Right lobe of liver (tissue), 6 donors: ENCODE measurements at regions not wholly inside any gene's neighbourhood (a gene's known extent, or its start where the extent isn't known, plus 50 kb on each side); places are given as distances from the start of the nearest gene placed in this dataset.
A peak's percentile ranks its signal among the peaks of the same experiment; 100 is the strongest.
"Not testable (repeated sequence)": the region's sequence is repeated elsewhere in the genome, so short reads cannot be mapped to it uniquely, and the experiment has no call there.

Source experiments
- ATAC-seq, 4 donors: fragments of 200-7000 bp; cut with Tn5 transposase; one replicate each; pipeline ENCODE4 v1.9.1; 2020; ENCODE audit warnings: mild to moderate bottlenecking in 4 of 4, moderate library complexity in 4 of 4
- DNase-seq, 3 donors: peaks; one replicate each; pipeline ENCODE4 v3.0.0-alpha.2; 2020
- H3K27ac ChIP-seq, 3 donors: fragments of 200-600 bp; one replicate each; pipeline ENCODE4 v1.8.0; 2022
- H3K27me3 ChIP-seq, 2 donors: fragments of 200-600 bp; one replicate each; pipeline ENCODE4 v1.8.0; 2022
- H3K36me3 ChIP-seq, 4 donors: fragments of 200-600 bp; sonication (generic) in 1 of 4; one replicate each; pipeline versions ENCODE4 v1.5.1 to v1.8.0; 2017 to 2022; ENCODE audit warnings: control low read depth in 1 of 4
- H3K4me1 ChIP-seq, 4 donors: fragments of 200-600 bp; sonication (generic) in 1 of 4; one replicate each; pipeline versions ENCODE4 v1.5.1 to v1.8.0; 2017 to 2022; ENCODE audit warnings: control low read depth in 1 of 4
- H3K4me3 ChIP-seq, 3 donors: fragments of 200-600 bp; one replicate each; pipeline ENCODE4 v1.8.0; 2022
- H3K9me3 ChIP-seq, 4 donors: fragments of 200-600 bp; sonication (generic) in 1 of 4; one replicate each; pipeline versions ENCODE4 v1.5.1 to v1.8.0; 2017 to 2022; ENCODE audit warnings: control low read depth in 1 of 4
- WGBS: methylation state at CpG from one replicate; pipeline ENCODE4 v1.1.6; 2018; ENCODE audit warnings: low coverage, low lambda C conversion rate; ENCODE audit not compliant: insufficient coverage; ENCODE audit errors: missing lambda C conversion rate; 5-methylcytosine and 5-hydroxymethylcytosine counted together
- intact Hi-C, 2 donors: fragments of 100-400 bp; cut with DNase I; formaldehyde crosslinking; loops; one replicate each; pipeline versions ENCODE4 v1.11.2 to v1.14.1; 2022
- donor health status: DM: no; HTN: yes; CAD: no.
- donor health status: DM: no; HTN: no; CAD: no.
- donor health status: DM: no; HTN: no; CAD: no.
- donor health status: DM: no; HTN: yes; CAD: no.
- donor health status: DM: no; HTN: yes; CAD: no.

- H3K9me3 ChIP-seq, H3K4me3 ChIP-seq, H3K4me1 ChIP-seq, ATAC-seq, intact Hi-C loops, H3K27ac ChIP-seq, H3K27me3 ChIP-seq, H3K36me3 ChIP-seq, DNase-seq: not testable (repeated sequence)
- no CpG with 5 or more reads among the region's 1 CpG for WGBS
Measured at GRCh38 chr21:9361615-9362014, 1159.8 kb upstream of the TPTE start.

DNA sequence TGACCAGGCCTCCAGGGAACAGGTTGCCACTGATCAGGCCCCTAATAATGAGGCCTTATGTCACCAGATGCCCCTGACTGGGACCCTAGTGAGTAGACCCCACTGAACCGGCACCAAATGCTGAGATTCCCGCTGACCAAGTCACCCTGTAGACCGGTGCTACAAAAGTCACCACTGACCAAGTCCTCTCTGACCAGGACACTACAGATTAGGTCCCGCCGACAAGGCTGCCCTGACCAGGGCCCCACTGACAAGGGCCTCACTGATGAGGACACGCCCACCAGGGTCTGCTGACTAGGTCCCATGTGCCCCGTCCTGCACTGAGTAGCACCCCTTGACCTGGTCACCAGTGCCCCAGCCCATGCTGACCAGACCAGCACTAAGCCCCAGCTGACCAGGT, 1159.1 kb upstream of the TPTE start:
- 54% methylated on average over 6 of the region's 7 CpGs for WGBS
- H3K36me3 ChIP-seq, intact Hi-C loops, H3K4me3 ChIP-seq, H3K4me1 ChIP-seq, H3K27ac ChIP-seq, H3K27me3 ChIP-seq, ATAC-seq, H3K9me3 ChIP-seq: not testable (repeated sequence)
- DNase-seq: peak; percentile 17 to 53 (median 51)

DNA sequence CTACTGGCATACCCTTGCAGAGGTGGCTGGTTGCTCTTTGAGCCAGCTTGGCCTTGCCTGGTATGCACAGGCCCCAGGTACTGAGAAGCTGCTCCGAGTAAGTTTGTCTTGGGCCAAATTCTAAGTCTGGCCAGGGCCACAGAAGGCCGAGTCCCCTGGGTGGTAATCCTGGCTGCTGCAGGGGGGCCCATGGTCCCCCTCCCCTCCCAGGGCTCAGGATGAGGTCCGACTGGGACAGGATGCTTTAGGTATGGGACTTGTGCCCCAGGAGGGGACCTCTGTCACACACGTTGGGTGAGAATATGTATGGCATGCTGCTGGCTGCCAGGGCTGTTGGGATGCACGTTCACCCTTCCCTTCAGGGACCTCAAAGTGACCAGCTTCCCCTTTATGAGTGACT, 1155.6 kb upstream of the TPTE start:
- H3K27ac ChIP-seq, H3K4me1 ChIP-seq, ATAC-seq, H3K36me3 ChIP-seq, DNase-seq, H3K27me3 ChIP-seq, H3K9me3 ChIP-seq, H3K4me3 ChIP-seq, intact Hi-C loops: not testable (repeated sequence)
- 43% methylated on average over 2 of the region's 5 CpGs for WGBS

DNA sequence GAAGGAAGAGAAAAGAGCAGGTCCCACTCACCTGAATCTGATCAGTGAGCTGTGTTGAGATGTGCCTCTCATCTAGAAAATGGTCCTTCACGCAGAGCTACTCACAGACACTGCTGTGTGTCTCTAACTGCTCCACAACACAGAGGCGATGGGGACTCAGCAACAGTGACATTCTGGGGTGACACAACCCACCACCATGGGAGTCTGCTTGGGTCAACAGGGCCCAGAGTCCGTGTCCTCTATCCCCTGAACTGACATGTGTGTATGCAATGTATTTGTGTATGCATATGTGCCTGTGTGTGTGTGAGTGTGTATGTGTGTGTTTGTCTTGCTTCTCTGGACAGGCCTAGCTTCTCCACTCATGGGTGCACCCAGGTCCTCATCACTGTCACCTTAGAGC, 1154.8 kb upstream of the TPTE start:
- H3K27ac ChIP-seq, DNase-seq, H3K9me3 ChIP-seq, ATAC-seq, H3K27me3 ChIP-seq, H3K4me1 ChIP-seq, H3K36me3 ChIP-seq, intact Hi-C loops, H3K4me3 ChIP-seq: not testable (repeated sequence)
- WGBS: no CpG with 5 or more reads among the region's 3 CpGs
